K562 (cell line): ENCODE measurements at regions not wholly inside any gene's neighbourhood (a gene's known extent, or its start where the extent isn't known, plus 50 kb on each side); places are given as distances from the start of the nearest gene placed in this dataset.

Source experiments
- ARID1B ChIP-seq: fragments of 450-650 bp; IDR thresholded peaks from 2 replicates; pipeline ENCODE4 v1.6.1; 2016; ENCODE audit warnings: antibody characterized with exemption, mild to moderate bottlenecking, inconsistent platforms
- ARNT ChIP-seq, 2 experiments: fragments of 450-650 bp; IDR thresholded peaks; 2 replicates each; pipeline ENCODE4 v1.6.1; 2016; ENCODE audit warnings: mild to moderate bottlenecking in 1 of 2
- ATF1 ChIP-seq, 2 experiments: fragments of 450-650 bp in 1 of 2; IDR thresholded peaks; 2 replicates each; pipeline ENCODE4 v1.6.1; 2016; ENCODE audit warnings: missing compliant biosample characterization in 1 of 2, missing genetic modification characterization in 1 of 2
- CXXC5 ChIP-seq: fragments of 250-450 bp; sonication (Bioruptor Pico); IDR thresholded peaks from 2 replicates; pipeline ENCODE4 v1.8.0; 2022; ENCODE audit warnings: inconsistent platforms, mild to moderate bottlenecking, moderate library complexity
- DIDO1 ChIP-seq: fragments of 450-650 bp; IDR thresholded peaks from 2 replicates; pipeline ENCODE4 v1.6.1; 2016; ENCODE audit warnings: low read depth, missing biosample characterization, missing genetic modification characterization
- ELF4 ChIP-seq: fragments of 450-650 bp; formaldehyde crosslinking; IDR thresholded peaks from 2 replicates; pipeline ENCODE4 v1.4.0; 2022; ENCODE audit warnings: missing genetic modification characterization
- EP300 ChIP-seq: IDR thresholded peaks from 2 replicates; pipeline ENCODE4 v1.6.1; 2012; ENCODE audit warnings: low read length, improper control_type of control experiment
- EWSR1 ChIP-seq: fragments of 450-650 bp; IDR thresholded peaks from 2 replicates; pipeline ENCODE4 v1.6.1; 2018; ENCODE audit warnings: borderline replicate concordance, mild to moderate bottlenecking, low read depth, moderate library complexity; ENCODE audit not compliant: partially characterized antibody
- FOXM1 ChIP-seq, 2 experiments: fragments of 450-650 bp in 1 of 2; sonication (generic) in 1 of 2; formaldehyde crosslinking in 1 of 2; IDR thresholded peaks; 2 replicates each; pipeline versions ENCODE4 v1.6.1 to v1.9.0; 2017 to 2022; ENCODE audit warnings: low read depth in 2 of 2, mild to moderate bottlenecking in 2 of 2, missing genetic modification reagents in 1 of 2, moderate library complexity in 1 of 2
- GABPB1 ChIP-seq: sonication (generic); formaldehyde crosslinking; IDR thresholded peaks from 2 replicates; pipeline ENCODE4 v1.8.0; 2022; ENCODE audit warnings: mild to moderate bottlenecking, missing genetic modification reagents
- HDAC1 ChIP-seq, 2 experiments: fragments of 450-650 bp; IDR thresholded peaks; 2 replicates each; pipeline ENCODE4 v1.6.1; 2016 to 2017; ENCODE audit warnings: inconsistent platforms in 1 of 2, mild to moderate bottlenecking in 1 of 2, moderate library complexity in 1 of 2
- HDAC2 ChIP-seq: fragments of 450-650 bp; IDR thresholded peaks from 2 replicates; pipeline ENCODE4 v1.6.1; 2016; ENCODE audit warnings: mild to moderate bottlenecking
- KDM5B ChIP-seq: fragments of 200-600 bp; sonication (generic); IDR thresholded peaks from 2 replicates; pipeline ENCODE4 v1.6.1; 2012; ENCODE audit warnings: low read depth, mild to moderate bottlenecking, moderate library complexity, low read length, control low read depth, inconsistent platforms; ENCODE audit not compliant: insufficient replicate concordance
- KLF13 ChIP-seq: fragments of 450-650 bp; IDR thresholded peaks from 2 replicates; pipeline ENCODE4 v1.6.1; 2016; ENCODE audit warnings: missing genetic modification characterization, low read depth, mild to moderate bottlenecking, missing compliant biosample characterization, moderate library complexity, borderline replicate concordance
- KLF16 ChIP-seq: IDR thresholded peaks from 2 replicates; pipeline ENCODE4 v1.6.1; 2016; ENCODE audit warnings: antibody characterized with exemption
- NFIC ChIP-seq: fragments of 450-650 bp; IDR thresholded peaks from 2 replicates; pipeline ENCODE4 v1.6.1; 2017; ENCODE audit warnings: mild to moderate bottlenecking, inconsistent platforms
- NFRKB ChIP-seq: fragments of 450-650 bp; IDR thresholded peaks from 2 replicates; pipeline ENCODE4 v1.6.1; 2016; ENCODE audit warnings: low read depth
- POLR2AphosphoS5 ChIP-seq: IDR thresholded peaks from 2 replicates; pipeline ENCODE4 v1.6.1; 2011; ENCODE audit warnings: mild to moderate bottlenecking, low read depth, low read length, moderate library complexity; ENCODE audit not compliant: control insufficient read depth, insufficient read depth
- POLR2H ChIP-seq: IDR thresholded peaks from 2 replicates; pipeline ENCODE4 v1.6.1; 2016; ENCODE audit warnings: missing genetic modification characterization, low read depth, mild to moderate bottlenecking, control low read depth, missing compliant biosample characterization, moderate library complexity
- RBBP5 ChIP-seq: fragments of 200-600 bp; sonication (generic); IDR thresholded peaks from 2 replicates; pipeline ENCODE4 v1.6.1; 2012; ENCODE audit warnings: borderline replicate concordance, mild to moderate bottlenecking, low read length, control low read depth, inconsistent platforms; ENCODE audit not compliant: insufficient read depth, poor library complexity, severe bottlenecking
- TF ChIP-seq, protein P1 (sequence below), 2 experiments: IDR thresholded peaks; 2 replicates each; pipeline ENCODE4 v1.6.1; 2011; ENCODE audit warnings: borderline replicate concordance in 1 of 2, control low read depth in 1 of 2, low read depth in 1 of 2, low read length in 1 of 2, mild to moderate bottlenecking in 1 of 2, mixed read lengths in 1 of 2, moderate library complexity in 1 of 2; ENCODE audit not compliant: insufficient read depth in 1 of 2, insufficient read length in 1 of 2, poor library complexity in 1 of 2, severe bottlenecking in 1 of 2; ENCODE audit errors: extremely low read depth in 1 of 2
- TF ChIP-seq, protein P2 (sequence below): fragments of 200-400 bp; formaldehyde crosslinking; IDR thresholded peaks from 2 replicates; pipeline ENCODE4 v1.6.1; 2017; ENCODE audit warnings: mild to moderate bottlenecking, low read depth, low read length, moderate library complexity
- TF ChIP-seq, protein P3 (sequence below): sonication (generic); formaldehyde crosslinking; IDR thresholded peaks from 2 replicates; pipeline ENCODE4 v1.8.0; 2023; ENCODE audit warnings: mild to moderate bottlenecking, missing genetic modification reagents

DNA sequence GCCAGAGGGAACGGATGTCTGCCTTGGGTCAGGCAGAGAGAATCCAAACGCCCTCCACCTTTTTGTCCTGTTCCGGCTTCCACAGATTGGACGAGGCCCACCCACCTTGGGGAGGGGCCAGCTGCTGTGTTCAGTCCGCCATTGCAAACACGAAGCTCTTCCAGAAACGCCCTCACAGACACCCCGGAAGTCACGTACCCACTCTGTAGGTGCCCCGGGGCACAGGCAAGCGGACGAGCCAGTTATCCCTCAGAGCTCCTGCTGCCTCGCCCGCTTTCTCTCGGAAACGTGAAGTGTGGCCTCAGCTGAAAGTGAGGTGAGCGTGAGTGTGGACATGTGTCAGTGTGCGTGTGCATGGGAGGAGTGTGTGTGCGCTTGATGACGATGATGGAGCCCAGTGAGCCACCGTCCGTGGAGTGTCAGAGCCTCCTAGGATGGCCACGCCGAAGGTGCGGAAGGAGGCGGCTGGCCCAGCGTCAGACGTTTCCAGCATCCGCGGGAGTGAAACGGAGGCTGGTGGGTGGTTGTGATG lies 869.2 kb downstream of the TBC1D22A start (continued):
- TF ChIP-seq, protein P1, sequence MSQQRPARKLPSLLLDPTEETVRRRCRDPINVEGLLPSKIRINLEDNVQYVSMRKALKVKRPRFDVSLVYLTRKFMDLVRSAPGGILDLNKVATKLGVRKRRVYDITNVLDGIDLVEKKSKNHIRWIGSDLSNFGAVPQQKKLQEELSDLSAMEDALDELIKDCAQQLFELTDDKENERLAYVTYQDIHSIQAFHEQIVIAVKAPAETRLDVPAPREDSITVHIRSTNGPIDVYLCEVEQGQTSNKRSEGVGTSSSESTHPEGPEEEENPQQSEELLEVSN (IDR thresholded peaks at IDR 0.05; ENCODE audit: borderline replicate concordance in 1 of 2, extremely low read depth in 1 of 2, insufficient read depth in 1 of 2, insufficient read length in 1 of 2, low read depth in 1 of 2, low read length in 1 of 2, poor library complexity in 1 of 2, severe bottlenecking in 1 of 2) = peak; percentile 16 to 37
- peak; percentile 79 for TF ChIP-seq KDM5B
- TF ChIP-seq EWSR1 = no peak
- peak; percentile 80 for TF ChIP-seq NFRKB
- TF ChIP-seq FOXM1 (IDR thresholded peaks at IDR 0.05; ENCODE audit: low read depth) = 0 out of 2 replicates have a peak, but pooled peaks have one; percentile 11
- TF ChIP-seq FOXM1 (CRISPR knock-in tag; IDR thresholded peaks at IDR 0.05; ENCODE audit: low read depth) = no peak
- peak; percentile 38 for TF ChIP-seq EP300
- TF ChIP-seq HDAC1 (IDR thresholded peaks at IDR 0.05) = peak in 1 of 2 experiments; percentile 93; a peak in 2 of 4 replicates
- peak; percentile 18 for TF ChIP-seq NFIC
- peak; percentile 30 for TF ChIP-seq CXXC5
- TF ChIP-seq GABPB1 (CRISPR knock-in tag) = peak; percentile 52; the same call in 1 of the 2 replicates
- TF ChIP-seq KLF13 (tag) = 0 out of 2 replicates have a peak, but pooled peaks have one; percentile 30
- TF ChIP-seq ELF4 (CRISPR knock-in tag) = peak; percentile 59; the same call in 1 of the 2 replicates
- TF ChIP-seq ATF1 (CRISPR knock-in tag; IDR thresholded peaks at IDR 0.05) = no peak
- TF ChIP-seq ATF1 (tag; IDR thresholded peaks at IDR 0.05) = peak; percentile 87
- TF ChIP-seq POLR2AphosphoS5 = peak; percentile 36; the same call in 1 of the 2 replicates
- TF ChIP-seq, protein P2, sequence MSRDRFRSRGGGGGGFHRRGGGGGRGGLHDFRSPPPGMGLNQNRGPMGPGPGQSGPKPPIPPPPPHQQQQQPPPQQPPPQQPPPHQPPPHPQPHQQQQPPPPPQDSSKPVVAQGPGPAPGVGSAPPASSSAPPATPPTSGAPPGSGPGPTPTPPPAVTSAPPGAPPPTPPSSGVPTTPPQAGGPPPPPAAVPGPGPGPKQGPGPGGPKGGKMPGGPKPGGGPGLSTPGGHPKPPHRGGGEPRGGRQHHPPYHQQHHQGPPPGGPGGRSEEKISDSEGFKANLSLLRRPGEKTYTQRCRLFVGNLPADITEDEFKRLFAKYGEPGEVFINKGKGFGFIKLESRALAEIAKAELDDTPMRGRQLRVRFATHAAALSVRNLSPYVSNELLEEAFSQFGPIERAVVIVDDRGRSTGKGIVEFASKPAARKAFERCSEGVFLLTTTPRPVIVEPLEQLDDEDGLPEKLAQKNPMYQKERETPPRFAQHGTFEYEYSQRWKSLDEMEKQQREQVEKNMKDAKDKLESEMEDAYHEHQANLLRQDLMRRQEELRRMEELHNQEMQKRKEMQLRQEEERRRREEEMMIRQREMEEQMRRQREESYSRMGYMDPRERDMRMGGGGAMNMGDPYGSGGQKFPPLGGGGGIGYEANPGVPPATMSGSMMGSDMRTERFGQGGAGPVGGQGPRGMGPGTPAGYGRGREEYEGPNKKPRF = no peak
- peak; percentile 80 for TF ChIP-seq RBBP5
- TF ChIP-seq, protein P3, sequence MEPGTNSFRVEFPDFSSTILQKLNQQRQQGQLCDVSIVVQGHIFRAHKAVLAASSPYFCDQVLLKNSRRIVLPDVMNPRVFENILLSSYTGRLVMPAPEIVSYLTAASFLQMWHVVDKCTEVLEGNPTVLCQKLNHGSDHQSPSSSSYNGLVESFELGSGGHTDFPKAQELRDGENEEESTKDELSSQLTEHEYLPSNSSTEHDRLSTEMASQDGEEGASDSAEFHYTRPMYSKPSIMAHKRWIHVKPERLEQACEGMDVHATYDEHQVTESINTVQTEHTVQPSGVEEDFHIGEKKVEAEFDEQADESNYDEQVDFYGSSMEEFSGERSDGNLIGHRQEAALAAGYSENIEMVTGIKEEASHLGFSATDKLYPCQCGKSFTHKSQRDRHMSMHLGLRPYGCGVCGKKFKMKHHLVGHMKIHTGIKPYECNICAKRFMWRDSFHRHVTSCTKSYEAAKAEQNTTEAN (CRISPR knock-in tag) = 0 out of 2 replicates have a peak, but pooled peaks have one; percentile 39
- peak; percentile 68; the same call in 1 of the 2 replicates for TF ChIP-seq KLF16
- TF ChIP-seq HDAC2 = peak; percentile 57; the same call in 1 of the 2 replicates
- peak; percentile 34 to 52; a peak in 1 of 4 replicates for TF ChIP-seq ARNT (IDR thresholded peaks at IDR 0.05)
- TF ChIP-seq ARID1B = no peak
- peak; percentile 67 for TF ChIP-seq DIDO1 (tag)
- peak; percentile 47; the same call in 1 of the 2 replicates for TF ChIP-seq POLR2H
